ENCODE measurements at regions not wholly inside any gene's neighbourhood (a gene's known extent, or its start where the extent isn't known, plus 50 kb on each side); places are given as distances from the start of the nearest gene placed in this dataset.
"Not testable (repeated sequence)": the region's sequence is repeated elsewhere in the genome, so short reads cannot be mapped to it uniquely, and the experiment has no call there.

GRCh38 chr20:48448666-48449600, 378.9 kb downstream of the PREX1 start:
- TF ChIP-seq TAF1 (IDR thresholded peaks at IDR 0.05; ENCODE audit: low read depth, low read length) (no peak), POU2F2 (IDR thresholded peaks at IDR 0.05; ENCODE audit: low read depth, low read length) (peak; percentile 72; the same call in 1 of the 2 replicates)
- FAIRE-seq (no peak), DNase-seq (ENCODE audit: insufficient read length, low spot score) (no peak)

- DNase-seq (ENCODE audit: insufficient read length, low spot score) (no peak), FAIRE-seq (no peak)
- no peak for TF ChIP-seq POU2F2 (IDR thresholded peaks at IDR 0.05; ENCODE audit: low read depth, low read length)
- TF ChIP-seq SPI1 (IDR thresholded peaks at IDR 0.05; ENCODE audit: low read depth, low read length): no peak
- no peak for TF ChIP-seq POLR2A (IDR thresholded peaks at IDR 0.05; ENCODE audit: low read depth, low read length)
- TF ChIP-seq PAX5 (IDR thresholded peaks at IDR 0.05; ENCODE audit: insufficient read depth, low read length, severe bottlenecking): no peak
- no peak for TF ChIP-seq TAF1 (IDR thresholded peaks at IDR 0.05; ENCODE audit: low read depth, low read length)
- no peak for TF ChIP-seq POLR2AphosphoS5 (IDR thresholded peaks at IDR 0.05; ENCODE audit: low read depth, low read length)
Observed at GRCh38 chr20:48447456-48447855, 380.3 kb downstream of the PREX1 start.

- TF ChIP-seq POU2F2 (IDR thresholded peaks at IDR 0.05; ENCODE audit: low read depth, low read length) (no peak), POLR2AphosphoS5 (IDR thresholded peaks at IDR 0.05; ENCODE audit: low read depth, low read length) (no peak), SPI1 (IDR thresholded peaks at IDR 0.05; ENCODE audit: low read depth, low read length) (no peak), POLR2A (IDR thresholded peaks at IDR 0.05; ENCODE audit: low read depth, low read length) (no peak), TAF1 (IDR thresholded peaks at IDR 0.05; ENCODE audit: low read depth, low read length) (no peak), PAX5 (IDR thresholded peaks at IDR 0.05; ENCODE audit: insufficient read depth, low read length, severe bottlenecking) (no peak)
- no peak for DNase-seq (ENCODE audit: insufficient read length, low spot score)
- no peak for FAIRE-seq
Observed at GRCh38 chr20:48445827-48446226, 382.0 kb downstream of the PREX1 start.

GRCh38 chr20:48444249-48444648, 383.6 kb downstream of the PREX1 start:
- FAIRE-seq: no peak
- DNase-seq (ENCODE audit: insufficient read length, low spot score): no peak
- TF ChIP-seq PAX5 (IDR thresholded peaks at IDR 0.05; ENCODE audit: insufficient read depth, low read length, severe bottlenecking) (no peak), POLR2A (IDR thresholded peaks at IDR 0.05; ENCODE audit: low read depth, low read length) (no peak), POLR2AphosphoS5 (IDR thresholded peaks at IDR 0.05; ENCODE audit: low read depth, low read length) (no peak)

- no peak for FAIRE-seq
- DNase-seq (ENCODE audit: insufficient read length, low spot score): no peak
- TF ChIP-seq TAF1 (IDR thresholded peaks at IDR 0.05; ENCODE audit: low read depth, low read length) (no peak), SPI1 (IDR thresholded peaks at IDR 0.05; ENCODE audit: low read depth, low read length) (no peak), POLR2A (IDR thresholded peaks at IDR 0.05; ENCODE audit: low read depth, low read length) (no peak), POLR2AphosphoS5 (IDR thresholded peaks at IDR 0.05; ENCODE audit: low read depth, low read length) (no peak), POU2F2 (IDR thresholded peaks at IDR 0.05; ENCODE audit: low read depth, low read length) (no peak), PAX5 (IDR thresholded peaks at IDR 0.05; ENCODE audit: insufficient read depth, low read length, severe bottlenecking) (no peak)
Observed at GRCh38 chr20:48440916-48441315, 386.9 kb downstream of the PREX1 start.

- not testable (repeated sequence) for FAIRE-seq; DNase-seq (ENCODE audit: insufficient read length, low spot score)
Observed at GRCh38 chr20:48440261-48440660, 387.5 kb downstream of the PREX1 start.

GRCh38 chr20:48437146-48437545, 390.7 kb downstream of the PREX1 start:
- no peak for TF ChIP-seq PAX5 (IDR thresholded peaks at IDR 0.05; ENCODE audit: insufficient read depth, low read length, severe bottlenecking)
- no peak for TF ChIP-seq POLR2AphosphoS5 (IDR thresholded peaks at IDR 0.05; ENCODE audit: low read depth, low read length)
- no peak for TF ChIP-seq POU2F2 (IDR thresholded peaks at IDR 0.05; ENCODE audit: low read depth, low read length)
- TF ChIP-seq POLR2A (IDR thresholded peaks at IDR 0.05; ENCODE audit: low read depth, low read length): no peak
- FAIRE-seq: no peak
- DNase-seq (ENCODE audit: insufficient read length, low spot score): no peak

GRCh38 chr20:48436609-48437008, 391.2 kb downstream of the PREX1 start:
- peak; percentile 60 for FAIRE-seq
- not testable (repeated sequence) for DNase-seq (ENCODE audit: insufficient read length, low spot score)

GRCh38 chr20:48433178-48433577, 394.6 kb downstream of the PREX1 start:
- DNase-seq (ENCODE audit: insufficient read length, low spot score) (no peak), FAIRE-seq (no peak)
- no peak for TF ChIP-seq POLR2AphosphoS5 (IDR thresholded peaks at IDR 0.05; ENCODE audit: low read depth, low read length)

GRCh38 chr20:48432494-48432832, 395.3 kb downstream of the PREX1 start:
- no peak for DNase-seq (ENCODE audit: insufficient read length, low spot score)
- no peak for TF ChIP-seq POLR2AphosphoS5 (IDR thresholded peaks at IDR 0.05; ENCODE audit: low read depth, low read length)
- TF ChIP-seq POU2F2 (IDR thresholded peaks at IDR 0.05; ENCODE audit: low read depth, low read length): no peak
- TF ChIP-seq POLR2A (IDR thresholded peaks at IDR 0.05; ENCODE audit: low read depth, low read length): no peak
- no peak for TF ChIP-seq TAF1 (IDR thresholded peaks at IDR 0.05; ENCODE audit: low read depth, low read length)
- no peak for TF ChIP-seq PAX5 (IDR thresholded peaks at IDR 0.05; ENCODE audit: insufficient read depth, low read length, severe bottlenecking)
- no peak for FAIRE-seq
